ENCODE measurements at regions not wholly inside any gene's neighbourhood (a gene's known extent, or its start where the extent isn't known, plus 50 kb on each side); places are given as distances from the start of the nearest gene placed in this dataset.
"Not testable (repeated sequence)": the region's sequence is repeated elsewhere in the genome, so short reads cannot be mapped to it uniquely, and the experiment has no call there.

GRCh38 chr3:72510247-72510646 lies 338.0 kb downstream of the SHQ1 start:
- Histone ChIP-seq H3K27ac (ENCODE audit: low read depth, low read length) (no peak overlapping the region), H3K27me3 (ENCODE audit: insufficient read depth, low read length, poor library complexity, severe bottlenecking) (no peaks in the 10 kb centered on the region), H3K9me3 (ENCODE audit: low read length) (no peaks in the 10 kb centered on the region), H3K4me1 (ENCODE audit: insufficient read depth, low read length) (no peaks in the 10 kb centered on the region), H3K4me3 (ENCODE audit: low read length) (no peak overlapping the region), H3K36me3 (ENCODE audit: insufficient read depth, low read length) (no peaks in the 10 kb centered on the region)
- Mint-ChIP-seq H3K4me1 (no peaks in the 10 kb centered on the region), H3K27me3 (peaks cover 0 to 11% of the 10 kb centered on the region in 2 donors), H3K36me3 (no peaks in the 10 kb centered on the region), H3K9me3 (no peaks in the 10 kb centered on the region), H3K4me3 (no peak overlapping the region), H3K27ac (no peak overlapping the region)
- ChIA-PET CTCF (no interaction called here), POLR2A (no interaction called here)
- DNase-seq = no peak

GRCh38 chr3:72505539-72506405 lies 342.5 kb downstream of the SHQ1 start:
- peaks cover 3 to 11% of the 10 kb centered on the region in 2 donors for H3K27me3 Mint-ChIP-seq
- Histone ChIP-seq H3K36me3 (ENCODE audit: insufficient read depth, low read length) (no peaks in the 10 kb centered on the region), H3K9me3 (ENCODE audit: low read length) (no peaks in the 10 kb centered on the region), H3K4me3 (ENCODE audit: low read length) (no peak overlapping the region), H3K27ac (ENCODE audit: low read depth, low read length) (no peak overlapping the region), H3K27me3 (ENCODE audit: insufficient read depth, low read length, poor library complexity, severe bottlenecking) (no peaks in the 10 kb centered on the region), H3K4me1 (ENCODE audit: insufficient read depth, low read length) (no peaks in the 10 kb centered on the region)
- ChIA-PET CTCF (no interaction called here), POLR2A (no interaction called here)
- no peak overlapping the region for H3K4me3 Mint-ChIP-seq
- H3K4me1 Mint-ChIP-seq = no peaks in the 10 kb centered on the region
- no peak overlapping the region for H3K27ac Mint-ChIP-seq
- DNase-seq = no peak
- H3K36me3 Mint-ChIP-seq = peaks cover 0 to 7% (median 0%) of the 10 kb centered on the region in 3 donors
- no peaks in the 10 kb centered on the region for H3K9me3 Mint-ChIP-seq

GRCh38 chr3:72497501-72497900 lies 350.7 kb downstream of the SHQ1 start:
- H3K4me1 Mint-ChIP-seq; H3K36me3 Mint-ChIP-seq; H3K36me3 ChIP-seq (ENCODE audit: insufficient read depth, low read length); DNase-seq; CTCF ChIA-PET; H3K27ac ChIP-seq (ENCODE audit: low read depth, low read length); H3K4me3 Mint-ChIP-seq; H3K27me3 ChIP-seq (ENCODE audit: insufficient read depth, low read length, poor library complexity, severe bottlenecking); H3K9me3 Mint-ChIP-seq; H3K27ac Mint-ChIP-seq; H3K4me1 ChIP-seq (ENCODE audit: insufficient read depth, low read length); POLR2A ChIA-PET; H3K27me3 Mint-ChIP-seq; H3K4me3 ChIP-seq (ENCODE audit: low read length); H3K9me3 ChIP-seq (ENCODE audit: low read length): not testable (repeated sequence)

DNA sequence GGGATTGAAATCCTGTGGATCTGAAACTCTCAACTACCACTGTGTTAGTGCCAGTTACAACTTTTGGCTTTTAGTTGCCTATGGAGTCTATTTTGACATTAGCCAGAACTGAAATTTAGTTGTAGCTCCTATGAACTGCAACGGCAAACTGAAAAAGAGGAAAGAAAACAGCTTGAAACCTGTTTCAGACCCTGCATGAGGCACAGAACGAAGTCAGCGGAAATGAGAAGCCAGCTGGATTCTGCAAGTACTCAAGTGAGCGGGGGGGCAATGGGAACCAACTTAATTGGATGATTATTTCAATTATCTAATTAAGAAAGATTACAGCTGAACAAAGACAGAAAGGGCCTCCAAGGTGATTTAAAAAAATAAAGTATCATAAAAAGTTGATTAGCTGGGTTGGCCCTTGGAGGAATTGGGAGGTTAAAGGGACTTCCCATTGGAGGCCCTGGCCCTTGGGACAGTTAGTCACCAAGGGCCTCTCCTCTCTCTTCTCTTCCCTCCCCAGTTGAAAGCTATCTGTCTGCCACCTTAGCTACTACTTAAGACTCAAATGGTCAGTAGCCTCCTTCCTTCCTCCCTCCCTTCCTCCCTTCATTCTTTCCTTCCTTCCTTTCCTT lies 352.1 kb downstream of the SHQ1 start:
- no peaks in the 10 kb centered on the region for H3K27me3 Mint-ChIP-seq
- no peak for DNase-seq
- H3K9me3 Mint-ChIP-seq = peaks cover 0 to 2% (median 0%) of the 10 kb centered on the region in 5 donors
- H3K36me3 ChIP-seq (ENCODE audit: insufficient read depth, low read length) = no peaks in the 10 kb centered on the region
- ChIA-PET POLR2A (no interaction called here), CTCF (no interaction called here)
- no peaks in the 10 kb centered on the region for H3K27me3 ChIP-seq (ENCODE audit: insufficient read depth, low read length, poor library complexity, severe bottlenecking)
- H3K4me1 ChIP-seq (ENCODE audit: insufficient read depth, low read length) = no peaks in the 10 kb centered on the region
- H3K27ac ChIP-seq (ENCODE audit: low read depth, low read length) = no peak overlapping the region
- H3K9me3 ChIP-seq (ENCODE audit: low read length) = no peaks in the 10 kb centered on the region
- no peak overlapping the region for H3K27ac Mint-ChIP-seq
- no peaks in the 10 kb centered on the region for H3K4me1 Mint-ChIP-seq
- peaks cover 0 to 1% (median 0%) of the 10 kb centered on the region in 3 donors for H3K36me3 Mint-ChIP-seq
- no peak overlapping the region for H3K4me3 ChIP-seq (ENCODE audit: low read length)
- H3K4me3 Mint-ChIP-seq = no peak overlapping the region

DNA sequence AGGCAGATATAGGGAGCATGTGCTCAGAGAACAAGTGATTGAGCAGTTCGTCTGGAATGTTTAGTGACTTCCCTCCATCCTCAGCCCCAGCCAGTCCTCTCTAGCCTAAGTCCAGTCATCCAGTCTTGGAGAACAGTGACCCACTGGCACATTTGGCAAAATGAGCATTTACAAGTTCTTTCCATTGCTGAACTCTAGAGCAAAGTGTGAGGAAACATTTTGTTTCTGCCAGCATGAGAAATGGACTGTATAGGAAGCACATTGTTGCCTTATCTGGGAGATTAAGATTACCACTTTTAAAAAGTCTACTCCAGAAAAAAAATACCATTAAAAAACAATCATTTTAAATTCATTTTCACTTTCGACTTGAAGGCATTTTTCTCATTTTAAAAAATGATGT lies 353.6 kb downstream of the SHQ1 start:
- Mint-ChIP-seq H3K9me3 (peaks cover 0 to 2% (median 0%) of the 10 kb centered on the region in 5 donors), H3K27ac (no peak overlapping the region), H3K4me3 (no peak overlapping the region), H3K27me3 (no peaks in the 10 kb centered on the region), H3K4me1 (no peaks in the 10 kb centered on the region), H3K36me3 (peaks cover 0 to 1% (median 0%) of the 10 kb centered on the region in 3 donors)
- H3K27ac ChIP-seq (ENCODE audit: low read depth, low read length) = no peak overlapping the region
- no peaks in the 10 kb centered on the region for H3K27me3 ChIP-seq (ENCODE audit: insufficient read depth, low read length, poor library complexity, severe bottlenecking)
- POLR2A ChIA-PET = no interaction called here
- H3K9me3 ChIP-seq (ENCODE audit: low read length) = no peaks in the 10 kb centered on the region
- no peaks in the 10 kb centered on the region for H3K36me3 ChIP-seq (ENCODE audit: insufficient read depth, low read length)
- CTCF ChIA-PET = no interaction called here
- no peaks in the 10 kb centered on the region for H3K4me1 ChIP-seq (ENCODE audit: insufficient read depth, low read length)
- DNase-seq = no peak
- no peak overlapping the region for H3K4me3 ChIP-seq (ENCODE audit: low read length)

- Histone ChIP-seq H3K36me3 (ENCODE audit: insufficient read depth, low read length) (no peaks in the 10 kb centered on the region), H3K9me3 (ENCODE audit: low read length) (no peaks in the 10 kb centered on the region), H3K4me3 (ENCODE audit: low read length) (no peak overlapping the region), H3K27ac (ENCODE audit: low read depth, low read length) (no peak overlapping the region), H3K4me1 (ENCODE audit: insufficient read depth, low read length) (no peaks in the 10 kb centered on the region), H3K27me3 (ENCODE audit: insufficient read depth, low read length, poor library complexity, severe bottlenecking) (no peaks in the 10 kb centered on the region)
- H3K27ac Mint-ChIP-seq = no peak overlapping the region
- ChIA-PET CTCF (no interaction called here), POLR2A (no interaction called here)
- DNase-seq = no peak
- H3K36me3 Mint-ChIP-seq = peaks cover 0 to 1% (median 0%) of the 10 kb centered on the region in 3 donors
- H3K4me3 Mint-ChIP-seq = no peak overlapping the region
- peaks cover 0 to 2% (median 0%) of the 10 kb centered on the region in 5 donors for H3K9me3 Mint-ChIP-seq
- H3K4me1 Mint-ChIP-seq = no peaks in the 10 kb centered on the region
- H3K27me3 Mint-ChIP-seq = no peaks in the 10 kb centered on the region
Measured at GRCh38 chr3:72494130-72494529, 354.1 kb downstream of the SHQ1 start.

- Mint-ChIP-seq H3K4me3 (no peak overlapping the region), H3K27me3 (no peaks in the 10 kb centered on the region), H3K27ac (no peak overlapping the region), H3K36me3 (peaks cover 0 to 1% (median 0%) of the 10 kb centered on the region in 3 donors), H3K9me3 (peaks cover 0 to 2% (median 0%) of the 10 kb centered on the region in 5 donors), H3K4me1 (peaks cover 0 to 4% (median 3%) of the 10 kb centered on the region in 3 donors)
- H3K36me3 ChIP-seq (ENCODE audit: insufficient read depth, low read length) = no peaks in the 10 kb centered on the region
- no peak for DNase-seq
- ChIA-PET CTCF (no interaction called here), POLR2A (no interaction called here)
- H3K4me3 ChIP-seq (ENCODE audit: low read length) = no peak overlapping the region
- no peaks in the 10 kb centered on the region for H3K27me3 ChIP-seq (ENCODE audit: insufficient read depth, low read length, poor library complexity, severe bottlenecking)
- no peak overlapping the region for H3K27ac ChIP-seq (ENCODE audit: low read depth, low read length)
- H3K4me1 ChIP-seq (ENCODE audit: insufficient read depth, low read length) = no peaks in the 10 kb centered on the region
- no peaks in the 10 kb centered on the region for H3K9me3 ChIP-seq (ENCODE audit: low read length)
Measured at GRCh38 chr3:72492240-72492639, 356.0 kb downstream of the SHQ1 start.

DNA sequence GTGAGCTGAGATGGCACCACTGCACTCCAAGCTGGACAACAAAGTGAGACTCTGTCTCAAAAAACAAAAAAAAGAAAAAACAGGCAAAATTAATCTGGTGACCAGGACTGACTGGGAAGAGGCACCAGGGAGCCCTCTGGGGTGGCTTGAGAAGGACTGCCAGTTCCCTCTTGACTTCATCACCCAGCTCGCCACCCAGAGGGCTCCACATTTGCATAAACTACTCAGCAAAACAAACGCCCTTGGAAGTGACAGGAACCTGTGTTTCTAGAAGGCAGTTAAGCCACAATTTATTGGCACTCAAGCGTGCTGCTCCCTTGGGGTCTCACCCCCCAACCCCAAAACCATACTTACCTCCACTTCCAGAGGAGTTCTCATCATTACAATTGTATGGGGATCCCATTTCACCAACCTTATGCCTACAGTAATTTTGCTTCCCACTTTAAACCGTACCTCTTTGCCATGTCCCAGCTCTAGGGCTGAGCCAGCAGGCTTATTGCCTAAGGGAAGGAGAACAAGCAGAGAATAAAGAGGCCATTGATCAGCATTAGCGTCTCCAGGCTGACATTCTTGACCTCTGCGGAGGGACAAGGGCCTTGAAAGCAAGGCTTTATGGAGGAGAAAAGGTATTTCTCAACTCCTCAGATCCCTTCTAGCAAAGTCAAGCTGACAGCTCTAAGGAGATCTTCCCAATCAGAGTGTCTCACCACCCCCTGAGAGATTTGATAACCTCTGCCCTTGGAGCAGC lies 357.4 kb downstream of the SHQ1 start:
- H3K4me3 Mint-ChIP-seq = no peak overlapping the region
- no peak for DNase-seq
- no peaks in the 10 kb centered on the region for H3K4me1 ChIP-seq (ENCODE audit: insufficient read depth, low read length)
- peaks cover 0 to 2% (median 0%) of the 10 kb centered on the region in 5 donors for H3K9me3 Mint-ChIP-seq
- H3K4me1 Mint-ChIP-seq = peaks cover 0 to 10% (median 8%) of the 10 kb centered on the region in 3 donors
- peaks cover 0 to 4% of the 10 kb centered on the region in 2 donors for H3K27me3 Mint-ChIP-seq
- no peaks in the 10 kb centered on the region for H3K9me3 ChIP-seq (ENCODE audit: low read length)
- H3K27ac Mint-ChIP-seq = no peak overlapping the region
- peaks cover 0 to 1% (median 0%) of the 10 kb centered on the region in 3 donors for H3K36me3 Mint-ChIP-seq
- no peak overlapping the region for H3K4me3 ChIP-seq (ENCODE audit: low read length)
- no peaks in the 10 kb centered on the region for H3K36me3 ChIP-seq (ENCODE audit: insufficient read depth, low read length)
- no peak overlapping the region for H3K27ac ChIP-seq (ENCODE audit: low read depth, low read length)
- ChIA-PET CTCF (no interaction called here), POLR2A (no interaction called here)
- H3K27me3 ChIP-seq (ENCODE audit: insufficient read depth, low read length, poor library complexity, severe bottlenecking) = no peaks in the 10 kb centered on the region
